ENCODE measurements at regions not wholly inside any gene's neighbourhood (a gene's known extent, or its start where the extent isn't known, plus 50 kb on each side); places are given as distances from the start of the nearest gene placed in this dataset.
A peak's percentile ranks its signal among the peaks of the same experiment; 100 is the strongest.
"Not testable (repeated sequence)": the region's sequence is repeated elsewhere in the genome, so short reads cannot be mapped to it uniquely, and the experiment has no call there.

DNA sequence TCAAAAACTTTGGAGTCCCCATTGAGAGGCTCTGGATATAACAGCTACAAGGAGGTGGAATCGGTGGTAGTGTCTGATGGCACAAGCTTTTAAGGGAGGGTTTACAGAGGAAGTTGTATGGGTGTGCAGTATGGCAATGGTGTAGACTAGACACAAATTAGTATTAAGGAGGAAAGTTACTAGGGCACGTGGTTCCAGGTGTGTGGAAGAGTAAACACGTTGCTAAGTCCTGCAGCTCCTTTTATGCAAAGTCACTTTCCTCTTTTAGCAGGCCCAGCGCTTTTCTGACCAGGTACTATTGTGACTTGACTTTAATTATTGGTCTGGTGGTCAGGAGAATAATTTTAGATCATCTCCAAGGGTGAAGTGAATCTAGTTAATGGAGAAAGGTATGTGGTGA, 287.5 kb upstream of the B3GALT2 start:
- peak; percentile 53 for ATAC-seq
- DNase-seq (ENCODE audit: low spot score) = no peak

DNA sequence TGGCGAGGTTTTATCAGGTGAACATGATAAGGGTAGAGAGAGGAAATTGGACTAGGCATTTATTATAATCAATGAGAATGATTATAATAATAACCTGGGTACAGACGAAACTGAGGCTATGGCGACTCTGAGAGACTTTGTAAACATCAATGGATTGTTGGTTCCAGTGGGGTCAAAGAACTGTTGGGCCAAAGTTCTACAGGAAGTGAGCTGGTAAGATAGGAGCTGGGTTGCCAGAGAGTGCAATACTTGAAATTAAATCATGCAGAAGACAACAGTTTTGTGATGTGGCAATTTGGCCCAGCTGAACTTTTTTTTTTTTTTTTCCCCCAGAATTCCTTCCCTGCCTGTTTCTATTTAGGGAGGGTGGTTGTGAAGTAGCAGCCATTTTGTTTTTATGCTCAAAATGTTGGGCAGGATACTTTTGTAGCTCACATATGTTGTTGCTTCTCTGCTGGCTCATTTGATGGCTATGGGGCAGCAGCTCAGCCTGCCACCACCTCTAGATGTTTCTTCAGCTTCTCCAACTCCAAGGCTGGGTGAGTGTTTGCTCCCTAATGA, 286.5 kb upstream of the B3GALT2 start:
- ATAC-seq (peak; percentile 89), DNase-seq (ENCODE audit: low spot score) (peak; percentile 68)

GRCh38 chr1:193472430-193472829, 286.0 kb upstream of the B3GALT2 start:
- no peak for DNase-seq (ENCODE audit: low spot score)
- peak; percentile 12 for ATAC-seq

DNA sequence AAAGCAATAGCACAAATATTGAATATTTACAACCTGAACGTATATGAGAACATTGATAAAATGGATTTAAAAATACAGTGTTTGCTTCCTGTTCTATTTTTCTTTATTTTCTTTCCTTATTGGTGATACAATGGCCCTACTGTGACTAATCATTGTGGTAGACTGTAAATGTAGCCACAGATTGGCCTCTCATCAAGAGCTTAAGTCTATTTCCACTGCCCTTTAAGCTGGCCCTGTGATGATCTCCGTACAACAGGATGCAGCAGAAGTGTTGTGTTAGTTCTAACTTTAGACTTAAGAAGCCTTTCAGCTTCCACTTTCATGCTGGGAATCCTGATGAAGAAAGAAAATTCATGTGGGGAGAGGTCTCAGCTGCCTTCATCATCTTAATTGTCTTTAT, 285.6 kb upstream of the B3GALT2 start:
- DNase-seq (ENCODE audit: low spot score) (no peak), ATAC-seq (no peak)

GRCh38 chr1:193463326-193463932, 277.0 kb upstream of the B3GALT2 start:
- no peak for ATAC-seq
- no peak for DNase-seq (ENCODE audit: low spot score)

GRCh38 chr1:193462629-193463320, 276.4 kb upstream of the B3GALT2 start:
- DNase-seq (ENCODE audit: low spot score) (no peak), ATAC-seq (no peak)

DNA sequence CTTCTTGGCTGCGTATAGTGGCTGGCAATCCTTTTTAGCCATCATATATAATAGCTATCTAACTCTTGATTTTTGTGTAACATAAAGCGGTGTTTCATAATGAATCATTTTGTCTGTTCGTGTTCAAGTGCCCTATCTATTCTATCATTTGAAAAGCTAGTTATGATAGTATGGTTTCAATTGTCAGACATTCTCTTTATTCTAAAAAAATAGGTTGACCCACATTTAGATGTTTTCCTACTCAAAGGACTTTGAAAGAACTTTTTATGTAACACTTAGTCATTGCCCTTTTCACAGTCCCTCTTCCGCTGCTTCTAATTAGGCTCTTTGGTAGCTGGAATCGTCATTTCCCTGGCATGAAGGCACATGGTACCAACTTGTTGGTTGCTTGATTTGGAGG, 272.2 kb upstream of the B3GALT2 start:
- ATAC-seq (no peak), DNase-seq (ENCODE audit: low spot score) (no peak)

DNA sequence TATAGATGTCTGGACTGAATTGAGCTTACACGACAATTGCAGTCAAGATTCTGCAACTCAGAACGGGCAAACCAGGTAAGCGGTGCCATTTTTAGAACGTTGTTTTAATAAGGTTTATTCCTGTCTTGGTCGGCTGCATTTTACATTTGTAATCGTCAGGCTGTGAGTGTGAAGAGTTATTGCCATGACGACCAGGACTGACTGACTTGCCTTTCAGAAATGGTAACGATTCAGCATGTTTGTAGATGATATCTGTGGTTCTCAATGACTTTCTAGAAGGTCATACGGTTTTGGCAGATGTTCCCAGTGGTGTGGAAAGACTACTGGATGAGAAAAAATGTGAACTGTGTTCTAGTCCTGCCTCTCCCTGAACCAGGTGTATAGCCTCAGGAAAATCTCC, 271.3 kb upstream of the B3GALT2 start:
- ATAC-seq = no peak
- DNase-seq (ENCODE audit: low spot score) = no peak

GRCh38 chr1:193456811-193457280, 270.4 kb upstream of the B3GALT2 start:
- ATAC-seq = no peak
- DNase-seq (ENCODE audit: low spot score) = no peak

GRCh38 chr1:193451606-193452005, 265.2 kb upstream of the B3GALT2 start:
- DNase-seq (ENCODE audit: low spot score) (no peak), ATAC-seq (no peak)

DNA sequence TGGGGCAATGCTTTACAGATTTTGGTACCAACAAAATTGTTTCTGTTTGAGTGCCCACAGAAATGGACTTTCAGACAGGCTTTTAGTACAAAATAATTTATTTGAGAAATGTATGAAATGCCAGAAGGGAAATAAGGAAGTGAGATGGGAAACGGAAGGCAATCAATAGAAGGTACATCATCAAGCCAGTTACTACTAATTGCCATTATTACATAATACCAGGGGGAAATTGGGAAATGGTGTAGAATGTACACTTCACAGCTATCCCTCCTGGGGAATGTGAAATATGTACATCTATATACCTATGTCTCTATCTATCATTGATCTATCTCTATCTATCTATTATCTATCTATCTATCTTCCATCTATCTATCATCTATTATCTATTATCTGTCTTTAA, 264.6 kb upstream of the B3GALT2 start:
- no peak for ATAC-seq

DNA sequence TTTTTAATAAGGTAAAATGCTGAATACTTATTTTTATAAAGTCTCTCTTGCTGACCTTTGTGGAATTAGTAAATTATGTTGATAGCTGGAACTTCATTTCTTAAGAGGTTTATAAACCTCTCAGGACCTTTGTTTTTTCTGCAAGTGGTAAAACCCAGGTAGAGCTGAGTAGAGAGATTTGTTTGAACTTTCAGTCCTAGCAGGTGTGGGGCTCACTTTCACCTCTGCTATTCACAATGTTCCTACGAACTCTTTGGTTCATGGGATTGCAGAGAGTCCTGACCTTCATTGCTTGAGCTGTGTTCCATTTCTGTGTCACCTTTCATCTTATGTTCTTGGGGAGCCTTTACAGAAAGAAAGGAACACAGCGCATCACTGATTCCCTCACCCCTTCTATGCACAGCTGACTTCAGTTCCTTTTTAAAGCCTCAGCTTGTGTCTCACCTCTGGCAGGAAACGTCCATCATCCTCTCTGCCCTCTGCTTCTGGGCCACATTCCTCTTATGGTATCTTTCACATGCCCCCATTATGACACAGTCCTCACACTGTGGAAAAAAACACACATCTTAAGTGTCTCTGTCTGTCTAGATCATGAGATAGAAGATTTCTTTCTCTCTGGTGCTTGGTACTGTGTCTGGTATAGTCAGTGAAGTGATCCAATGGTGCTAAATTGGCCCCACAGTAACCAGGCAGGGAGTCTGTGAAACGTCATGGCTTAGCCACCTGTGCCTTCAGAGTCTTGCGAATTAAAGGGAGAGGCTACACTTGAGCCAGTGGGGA, 262.5 kb upstream of the B3GALT2 start:
- ATAC-seq = no peak
- no peak for DNase-seq (ENCODE audit: low spot score)

More for the DNA sequence above, 264.6 kb upstream of the B3GALT2 start:
- DNase-seq (ENCODE audit: low spot score) = no peak

DNA sequence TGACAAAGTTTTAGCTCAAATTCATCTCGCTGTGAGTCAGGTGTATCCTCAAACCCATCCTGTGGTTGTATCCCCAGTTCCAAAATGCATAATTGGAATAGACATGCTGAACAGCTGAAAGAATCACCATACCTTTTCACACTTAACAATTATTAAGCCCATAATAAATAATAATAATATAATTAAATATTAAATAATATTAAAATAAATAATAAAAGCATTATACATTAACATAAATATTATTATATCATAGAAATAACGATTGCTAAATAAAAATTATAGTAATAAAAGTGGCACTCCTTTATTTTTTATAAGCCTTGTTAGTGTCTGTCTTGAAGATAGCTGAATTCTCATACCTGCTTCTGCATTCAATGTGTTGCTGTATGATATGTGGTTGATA, 257.5 kb upstream of the B3GALT2 start:
- DNase-seq (ENCODE audit: low spot score) = no peak
- ATAC-seq = no peak

GRCh38 chr1:193438771-193439170, 252.4 kb upstream of the B3GALT2 start:
- ATAC-seq (no peak), DNase-seq (ENCODE audit: low spot score) (no peak)

- DNase-seq (ENCODE audit: low spot score) (no peak), ATAC-seq (no peak)
Measured at GRCh38 chr1:193438312-193438711, 251.9 kb upstream of the B3GALT2 start.

DNA sequence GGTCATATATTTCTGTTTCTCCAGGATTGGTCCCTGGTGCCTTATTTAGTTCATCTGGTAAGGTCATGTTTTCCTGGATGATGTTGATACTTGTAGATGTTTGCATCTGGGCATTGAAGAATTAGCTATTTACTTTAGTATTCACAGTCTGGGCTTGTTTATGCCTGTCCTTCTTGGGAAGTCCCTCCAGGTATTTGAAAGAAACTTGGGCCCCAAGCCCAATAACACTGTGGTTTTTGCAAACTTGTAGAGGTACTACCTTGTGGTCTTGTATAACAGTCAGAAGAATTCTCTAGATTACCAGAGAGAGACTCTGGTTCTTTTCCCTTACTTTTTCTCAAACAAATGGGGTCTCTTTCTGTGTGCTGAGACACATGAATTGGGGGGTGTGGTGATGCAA, 251.4 kb upstream of the B3GALT2 start:
- DNase-seq (ENCODE audit: low spot score) (no peak), ATAC-seq (no peak)

DNA sequence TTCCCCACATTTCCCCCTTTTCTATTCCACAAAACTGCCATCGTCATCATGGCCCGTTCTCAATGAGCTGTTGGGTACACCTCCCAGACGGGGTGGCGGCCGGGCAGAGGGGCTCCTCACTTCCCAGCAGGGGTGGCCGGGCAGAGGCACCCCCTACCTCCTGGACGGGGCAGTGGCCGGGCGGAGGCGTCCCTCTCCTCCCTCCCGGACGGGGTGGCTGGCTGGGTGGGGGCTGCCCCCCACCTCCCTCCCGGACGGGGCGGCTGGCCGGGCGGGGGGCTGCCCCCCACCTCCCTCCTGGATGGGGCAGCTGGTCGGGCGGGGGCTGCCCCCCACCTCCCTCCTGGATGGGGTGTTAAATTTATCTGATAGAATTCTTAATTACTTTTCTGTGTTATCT, 250.9 kb upstream of the B3GALT2 start:
- not testable (repeated sequence) for DNase-seq (ENCODE audit: low spot score); ATAC-seq

DNA sequence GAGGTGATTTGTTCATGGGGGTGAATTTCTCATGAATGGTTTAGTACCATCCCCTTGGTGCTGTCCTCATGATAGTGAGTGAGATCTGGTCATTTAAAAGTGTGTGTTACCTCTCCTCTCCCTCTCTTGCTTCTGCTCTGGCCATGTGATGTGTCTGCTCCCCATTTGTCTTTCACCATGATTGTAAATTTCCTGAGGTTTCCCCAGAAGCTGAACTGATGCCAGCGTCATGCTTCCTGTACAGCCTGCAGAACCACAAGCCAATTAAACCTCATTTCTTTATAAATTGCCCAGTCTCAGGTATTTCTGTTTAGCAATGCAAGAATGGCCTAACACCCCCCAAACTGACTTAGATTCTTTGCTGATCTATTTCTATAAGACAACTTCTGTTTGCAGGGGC, 249.4 kb upstream of the B3GALT2 start:
- DNase-seq (ENCODE audit: low spot score) (no peak), ATAC-seq (no peak)

DNA sequence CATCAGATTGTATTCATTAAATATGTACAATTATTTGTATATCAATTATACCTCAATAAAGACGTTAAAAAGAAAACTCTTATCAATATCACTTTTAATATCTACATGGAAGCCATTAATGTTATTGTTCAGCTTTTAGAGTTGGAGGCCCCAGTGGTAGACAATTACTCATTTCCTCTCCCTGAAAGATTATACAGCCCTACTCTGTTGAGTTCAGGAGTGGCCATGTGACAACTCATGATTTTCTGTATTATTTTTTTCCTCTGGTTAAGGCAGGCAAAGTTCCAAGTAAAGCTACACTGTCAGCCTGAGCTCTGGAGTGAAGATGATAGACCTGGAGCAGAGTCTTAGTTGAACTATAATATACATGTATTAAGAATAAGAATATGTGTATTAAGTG, 247.9 kb upstream of the B3GALT2 start:
- no peak for ATAC-seq
- DNase-seq (ENCODE audit: low spot score) = no peak

DNA sequence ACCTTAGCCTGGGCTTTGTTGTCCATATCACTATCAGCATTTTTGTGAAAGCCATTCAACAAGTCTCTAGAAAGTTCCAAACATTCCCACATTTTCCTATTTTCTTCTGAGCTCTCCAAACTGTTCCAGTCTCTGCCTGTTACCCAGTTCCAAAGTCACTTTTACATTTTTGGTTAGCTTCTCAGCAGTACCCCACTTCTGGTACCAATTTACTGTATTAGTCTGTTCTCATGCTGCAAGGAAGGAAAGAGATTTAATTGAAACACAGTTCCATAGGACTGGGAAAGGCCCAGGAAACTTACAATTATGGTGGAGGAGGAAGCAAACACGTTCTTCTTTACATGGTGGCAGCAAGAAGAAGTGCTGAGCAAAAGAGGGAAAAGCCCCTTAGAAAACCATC, 247.2 kb upstream of the B3GALT2 start:
- DNase-seq (ENCODE audit: low spot score) = no peak
- no peak for ATAC-seq

- no peak for DNase-seq (ENCODE audit: low spot score)
- ATAC-seq = no peak
Measured at GRCh38 chr1:193432979-193433587, 246.7 kb upstream of the B3GALT2 start.

Measured in left lobe of liver (tissue), 2 donors.